Activated CD8-positive, alpha-beta memory T cell treated with anti-CD3 and anti-CD28 coated beads, Interleukin-2, amount 50 U/mL, for 1 hour (primary cell): ENCODE measurements at regions not wholly inside any gene's neighbourhood (a gene's known extent, or its start where the extent isn't known, plus 50 kb on each side); places are given as distances from the start of the nearest gene placed in this dataset.

ENCODE experiments used
- DNase-seq: peaks from one replicate; pipeline ENCODE4 v3.0.0-alpha.2; 2020; ENCODE audit errors: extremely low read depth

DNA sequence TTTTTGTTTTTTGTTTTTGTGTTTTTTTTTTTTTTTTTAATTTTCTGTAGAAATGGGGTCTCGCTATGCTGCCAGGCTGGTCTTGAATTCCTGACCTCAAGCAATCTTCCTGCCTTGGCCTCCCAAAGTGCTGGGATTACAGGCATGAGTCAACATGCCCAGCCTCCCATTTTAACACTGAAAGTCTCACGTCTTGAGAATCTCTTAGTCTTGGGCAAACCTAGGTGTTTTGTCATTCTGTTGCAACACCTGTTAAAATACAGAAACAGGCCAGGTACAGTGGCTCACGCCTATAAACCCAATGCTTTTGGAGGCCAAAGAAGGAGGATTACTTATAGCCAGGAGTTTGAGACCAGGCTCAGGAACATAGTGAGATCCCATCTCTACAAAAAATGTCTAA lies 599.0 kb downstream of the TLR4 start:
- no peak for DNase-seq

DNA sequence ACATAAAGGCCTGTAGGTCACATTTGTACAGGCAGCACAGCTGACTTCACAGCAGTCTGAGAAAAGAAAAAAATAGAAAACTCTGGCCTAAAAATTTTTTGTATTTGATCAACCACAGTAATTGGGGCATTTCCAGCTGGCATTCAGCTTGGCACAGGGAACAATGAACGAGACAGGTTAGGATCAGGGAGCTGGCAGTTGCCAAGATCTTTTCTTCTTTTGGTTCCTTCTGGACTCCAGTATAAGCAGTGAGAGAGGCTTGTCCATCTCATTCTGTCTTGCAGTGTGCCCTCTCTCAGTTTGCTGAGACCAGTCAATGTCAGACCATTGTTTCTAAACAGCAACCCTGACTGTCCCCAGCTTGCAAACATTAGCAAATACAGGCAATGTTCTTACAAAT lies 601.1 kb downstream of the TLR4 start:
- no peak for DNase-seq

DNA sequence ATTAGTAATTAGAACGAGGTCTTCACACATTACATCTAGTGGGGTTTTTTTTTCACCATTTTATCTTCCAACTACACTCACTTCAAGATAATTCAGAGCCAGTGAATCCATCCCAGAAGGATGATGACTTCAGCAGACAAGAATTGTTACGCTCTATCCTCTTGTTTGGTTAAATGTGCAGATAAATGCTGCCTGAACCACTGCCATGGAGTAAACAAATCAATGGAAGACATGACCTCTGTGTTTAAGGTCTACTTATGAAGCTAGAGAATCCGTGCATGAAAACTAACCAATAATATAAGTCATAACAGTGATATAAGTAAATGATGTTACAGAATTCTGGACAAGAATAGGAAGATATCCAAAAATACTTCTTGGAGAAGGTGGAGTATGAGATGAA lies 602.6 kb downstream of the TLR4 start:
- no peak for DNase-seq

DNA sequence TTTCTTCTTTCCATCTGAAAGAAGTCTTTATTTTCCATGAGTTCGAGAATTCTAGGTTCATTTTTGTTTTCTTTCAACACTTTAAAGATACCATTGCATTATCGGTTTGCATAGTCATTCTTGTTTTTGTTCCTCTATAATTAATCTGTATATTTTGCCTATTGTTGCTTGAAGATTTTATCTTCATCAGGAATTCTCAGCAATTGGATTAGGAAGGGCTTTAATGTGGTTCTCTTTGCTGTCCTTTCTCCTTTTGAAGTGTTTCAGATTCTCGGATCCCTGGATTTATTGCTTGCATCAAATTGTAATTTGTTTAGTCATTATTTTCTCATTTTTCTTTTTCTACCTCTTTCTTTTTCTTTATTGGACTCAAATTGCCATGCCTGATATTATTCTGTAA lies 609.8 kb downstream of the TLR4 start:
- DNase-seq = no peak

DNA sequence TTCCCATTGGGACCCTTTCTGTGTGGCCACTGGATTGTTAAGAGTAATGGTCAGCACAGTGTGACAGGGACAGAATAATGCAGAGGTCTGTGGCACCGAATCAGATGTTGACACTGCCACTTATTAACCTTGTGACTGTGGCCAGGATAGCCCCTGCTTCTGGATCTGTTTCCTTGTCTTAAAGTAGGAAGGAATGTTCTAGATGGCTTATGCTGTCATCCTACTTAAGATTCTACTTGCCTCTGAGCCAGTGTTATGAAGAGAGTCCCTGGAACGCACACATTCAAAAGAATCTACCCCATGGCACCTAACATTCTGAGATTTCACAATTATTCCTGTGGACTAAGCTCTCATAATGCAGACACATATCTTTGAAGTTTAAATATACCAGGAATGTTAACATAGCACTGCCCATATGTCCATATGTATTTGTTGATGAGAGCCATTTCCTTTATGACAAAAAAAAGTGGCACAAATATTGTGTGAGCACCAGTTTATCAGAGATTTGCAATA lies 612.7 kb downstream of the TLR4 start:
- DNase-seq = no peak

DNA sequence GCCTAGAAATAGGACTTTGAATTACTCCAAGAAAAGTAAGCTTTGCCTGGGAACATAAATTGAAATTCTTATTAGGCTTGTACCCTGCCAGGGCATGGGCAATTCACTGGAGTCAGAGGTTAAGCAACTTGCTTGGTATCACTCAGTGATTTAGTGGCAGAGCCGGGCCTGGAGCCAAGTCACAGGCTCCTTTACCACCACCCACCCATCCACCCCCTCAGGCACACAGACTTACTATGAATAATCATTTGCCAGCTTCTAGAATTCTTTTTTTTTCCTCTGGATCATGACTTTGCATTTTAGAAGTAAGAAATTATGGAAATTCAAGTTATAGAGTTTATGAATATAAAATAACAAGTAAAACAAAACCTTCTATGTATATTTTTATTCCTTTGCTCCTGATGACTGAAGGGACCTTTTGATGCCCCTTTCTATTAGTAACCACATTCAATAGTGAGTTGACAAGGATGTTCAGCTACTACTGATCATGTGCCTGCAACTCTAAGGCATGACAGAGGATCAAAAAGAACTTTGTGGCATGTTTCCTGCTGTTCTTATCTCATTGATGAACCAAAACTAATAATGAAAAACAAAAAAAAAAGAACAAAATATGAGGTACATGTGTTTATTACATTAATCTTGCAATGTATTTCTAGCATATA lies 614.7 kb downstream of the TLR4 start:
- DNase-seq = no peak

DNA sequence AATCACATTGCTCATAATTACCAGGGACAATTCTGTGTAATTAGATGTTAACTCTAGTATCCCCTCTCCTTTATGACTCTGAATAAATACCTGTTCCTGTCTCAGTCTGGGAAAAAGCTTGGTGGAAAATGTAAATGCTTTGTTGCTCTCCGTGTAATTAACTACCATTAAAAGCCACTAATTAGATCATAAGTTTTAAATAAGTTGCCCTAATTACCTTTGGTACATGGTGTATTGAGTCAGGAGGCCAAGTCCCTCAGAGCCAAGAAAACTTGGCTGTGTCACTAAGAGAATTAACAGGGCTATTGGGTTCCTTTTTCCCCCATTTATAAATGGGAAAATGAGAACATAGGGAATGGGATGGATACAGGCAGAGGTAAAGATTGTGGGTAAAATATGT lies 617.6 kb downstream of the TLR4 start:
- no peak for DNase-seq

DNA sequence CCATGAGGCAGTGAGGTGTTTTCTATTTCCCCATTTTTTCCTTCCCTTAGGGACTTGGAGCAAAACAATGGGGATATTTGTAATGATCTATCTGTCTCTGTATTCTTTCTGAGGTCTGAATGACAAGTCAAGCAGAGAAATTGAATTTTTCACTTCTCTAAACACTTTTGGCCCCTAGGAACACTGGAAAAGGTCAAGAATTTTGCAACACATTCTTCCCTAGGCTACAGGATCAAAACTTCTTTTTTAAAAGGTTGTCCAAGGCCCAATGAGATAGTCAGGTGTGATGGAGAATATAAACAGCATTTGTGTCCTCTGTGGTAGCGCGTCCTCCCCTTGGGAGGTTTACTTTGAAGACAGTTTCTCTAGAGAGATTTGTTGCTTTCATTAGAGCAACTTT lies 620.5 kb downstream of the TLR4 start:
- no peak for DNase-seq

DNA sequence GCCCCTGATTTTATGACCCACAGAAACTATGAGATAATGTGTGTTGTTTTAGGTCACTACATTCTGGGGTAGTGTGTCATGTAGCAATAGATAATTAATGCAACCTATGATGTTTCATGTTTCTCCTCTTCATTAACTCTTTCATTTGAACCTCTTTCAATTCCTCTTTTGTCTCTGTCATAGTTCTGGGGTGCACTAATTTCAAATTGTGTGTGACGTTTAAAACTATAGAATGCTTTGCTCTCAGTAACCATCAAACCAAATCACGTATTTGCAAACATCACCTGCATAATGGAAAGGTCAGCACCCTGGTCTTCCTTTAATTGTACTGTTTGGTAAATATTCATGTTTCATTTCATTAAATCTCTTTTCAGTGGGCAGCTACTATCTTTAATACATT lies 621.6 kb downstream of the TLR4 start:
- DNase-seq = no peak

DNA sequence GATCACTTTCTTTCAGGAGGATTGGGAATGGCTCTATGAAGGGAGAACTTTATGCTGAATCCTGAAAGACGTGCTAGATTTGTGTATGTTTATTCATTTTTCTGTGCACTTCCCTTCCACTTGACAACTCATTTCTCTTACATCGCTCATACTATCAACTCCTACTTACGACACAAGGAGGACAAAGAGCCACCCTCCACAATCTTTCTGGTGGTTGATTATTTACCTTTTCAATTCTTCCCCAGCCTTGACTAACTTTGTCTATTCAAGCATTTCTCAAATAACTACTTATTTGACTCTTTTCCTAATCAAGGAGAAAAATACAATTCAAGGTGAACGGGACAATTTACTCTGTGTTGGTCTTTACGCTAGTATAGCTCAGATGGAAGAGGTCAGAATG lies 622.1 kb downstream of the TLR4 start:
- no peak for DNase-seq

DNA sequence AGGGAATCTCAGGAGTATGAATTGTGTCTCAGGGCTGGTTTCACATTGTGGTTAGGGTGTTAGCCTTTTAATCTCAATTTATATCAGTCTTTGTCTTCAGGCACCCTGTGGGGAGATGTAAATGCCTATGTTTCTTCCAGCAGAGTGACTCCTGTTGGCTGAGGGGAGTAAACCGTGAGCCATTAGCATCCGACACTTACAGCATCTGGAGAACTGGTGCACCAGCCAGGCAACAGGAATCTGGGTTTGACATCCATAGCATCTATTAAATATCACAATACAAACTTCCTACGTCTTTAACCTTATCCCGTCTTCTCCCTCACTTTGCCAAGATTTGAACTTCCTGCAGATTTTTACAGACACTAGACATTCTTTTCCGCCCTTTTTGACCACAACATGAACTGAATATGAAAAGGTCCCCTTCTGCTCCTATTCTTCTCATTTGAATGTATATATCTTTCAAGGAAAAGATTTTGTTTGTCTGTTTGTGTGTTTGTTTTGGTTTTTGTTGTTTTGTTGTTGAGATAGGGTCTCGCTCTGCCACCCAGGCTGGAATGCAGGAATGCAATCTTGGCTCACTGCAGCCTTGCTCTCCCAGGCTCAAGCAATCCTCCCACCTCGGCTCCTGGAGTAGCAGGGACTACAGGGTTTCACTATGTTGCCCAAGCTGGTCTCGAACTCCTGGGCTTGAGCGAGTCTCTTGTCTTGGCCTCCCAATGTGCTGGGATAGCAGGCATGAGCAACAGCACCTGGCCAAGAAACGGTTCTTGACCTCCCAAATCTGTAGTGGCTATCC lies 626.2 kb downstream of the TLR4 start:
- no peak for DNase-seq

DNA sequence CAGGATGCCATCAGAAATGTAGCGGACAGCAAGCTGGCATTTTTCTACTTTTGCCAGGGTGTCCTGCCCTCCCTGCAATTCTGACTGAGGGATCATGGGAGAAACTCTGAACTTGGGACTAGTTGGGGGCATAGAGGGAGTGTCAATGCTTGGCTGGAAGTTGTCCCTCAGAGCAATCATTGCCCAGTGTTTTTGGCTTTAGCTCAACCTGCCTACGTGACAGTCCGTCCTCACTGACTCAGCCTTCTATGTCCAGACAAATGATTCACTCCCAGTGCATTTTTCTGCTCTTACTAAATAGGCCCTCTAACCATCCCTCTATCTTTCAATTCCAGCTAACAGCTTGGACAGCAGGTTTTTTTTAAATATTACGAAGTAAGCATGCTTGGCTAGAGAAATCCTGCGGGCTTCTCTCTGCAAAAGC lies 627.4 kb downstream of the TLR4 start:
- DNase-seq = no peak

DNA sequence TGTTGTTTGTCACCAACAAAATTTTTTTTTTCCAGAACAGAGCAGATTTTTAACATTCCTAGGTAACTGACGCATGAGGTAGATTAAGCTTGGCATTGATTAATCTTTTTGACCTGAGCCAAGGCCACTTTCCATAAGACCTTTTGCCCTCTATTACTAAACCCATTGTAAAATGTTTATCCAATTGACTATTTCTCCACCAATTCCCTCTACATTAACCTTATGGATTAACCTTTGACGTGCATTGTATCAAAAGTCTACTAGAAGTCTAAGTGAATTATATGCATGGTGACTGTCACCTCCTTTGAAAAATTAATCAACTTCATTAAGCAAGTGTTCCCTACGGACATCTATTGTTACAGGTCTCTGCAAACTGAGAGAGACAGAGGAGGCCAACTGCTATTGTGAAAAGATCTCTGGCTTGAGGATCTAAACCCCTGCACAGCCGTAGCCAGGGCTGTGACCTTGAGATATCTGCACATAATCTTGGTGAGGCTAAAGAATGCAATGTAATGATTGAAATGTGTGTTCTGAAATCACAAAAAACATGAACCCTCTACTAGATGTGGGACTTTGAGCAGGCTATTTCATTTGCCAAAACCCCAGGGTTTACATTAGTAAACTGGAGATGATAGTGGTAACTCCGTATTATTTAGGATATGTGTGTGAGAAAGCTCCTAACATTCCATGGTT lies 632.2 kb downstream of the TLR4 start:
- no peak for DNase-seq

DNA sequence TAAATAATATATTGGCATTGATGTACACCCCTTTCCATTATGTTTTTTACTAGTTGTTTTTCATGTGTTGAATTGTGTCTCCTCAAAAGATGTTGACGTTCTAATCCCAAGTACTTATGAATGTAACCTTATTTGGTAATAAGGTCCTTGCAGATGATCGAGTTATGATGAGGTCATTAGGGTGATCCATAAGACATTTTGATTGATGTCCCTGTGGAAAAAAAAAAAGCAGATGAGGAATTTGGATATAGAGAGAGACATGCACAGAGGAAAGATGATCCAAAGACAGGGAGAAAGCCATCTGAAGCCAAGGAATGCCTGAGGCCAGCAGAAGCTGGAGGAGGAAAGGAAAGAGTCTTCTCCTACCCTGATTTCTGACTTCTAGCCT lies 632.7 kb downstream of the TLR4 start:
- no peak for DNase-seq

DNA sequence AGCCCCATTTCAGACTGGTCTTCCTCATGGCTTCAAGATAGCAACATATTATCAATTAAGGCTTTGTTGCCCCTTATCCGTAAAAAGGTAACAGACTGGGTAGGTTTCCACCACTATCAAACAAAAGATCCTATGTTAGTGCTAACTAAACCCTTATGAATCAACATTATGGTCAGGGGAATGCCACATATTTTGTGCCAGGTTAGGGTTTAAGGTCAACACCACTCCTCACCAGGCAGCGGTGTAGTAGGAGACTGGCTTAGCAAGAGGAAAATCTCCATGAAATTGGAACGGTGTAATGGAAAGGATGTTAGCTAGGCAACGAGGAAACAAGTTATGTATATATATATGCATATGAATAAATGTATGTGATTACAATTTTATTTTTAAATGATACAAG lies 655.8 kb downstream of the TLR4 start:
- no peak for DNase-seq

DNA sequence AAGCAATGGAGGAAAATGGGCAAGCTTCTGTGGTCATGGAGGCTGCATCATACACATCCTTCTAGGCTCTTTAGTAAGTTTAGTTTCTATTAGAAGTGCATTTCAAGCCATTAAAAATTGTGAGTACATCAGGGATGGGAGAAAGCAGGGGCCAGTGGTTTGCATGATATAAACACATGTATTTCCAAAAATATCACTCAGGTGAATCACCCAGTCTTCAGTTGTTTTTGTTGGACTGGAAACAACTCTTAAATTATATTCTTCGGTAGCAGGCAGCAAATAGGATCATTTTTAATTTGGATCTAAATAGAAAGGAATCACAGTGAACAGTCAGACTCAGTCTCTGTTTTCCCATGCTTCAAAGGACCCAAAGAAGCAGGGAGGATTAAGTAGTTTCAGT lies 657.9 kb downstream of the TLR4 start:
- DNase-seq = no peak

DNA sequence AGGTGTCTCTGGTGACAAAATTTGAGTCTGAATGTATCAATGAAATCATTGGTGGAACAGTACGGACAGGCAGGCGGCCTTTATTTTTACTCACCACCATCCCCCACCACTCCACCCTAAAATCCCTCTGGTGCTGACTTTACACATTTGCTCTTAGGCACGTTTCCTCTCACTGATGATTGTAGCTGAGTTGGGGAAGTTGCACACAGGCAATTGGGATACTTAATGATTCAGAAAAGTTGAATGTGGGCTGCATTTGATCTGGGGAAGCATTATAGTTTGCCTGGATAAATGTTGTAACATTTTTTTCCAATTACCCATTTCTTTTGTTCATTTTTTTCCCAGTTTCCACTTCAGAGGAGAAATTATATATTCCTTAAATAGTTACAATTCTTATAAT lies 658.4 kb downstream of the TLR4 start:
- DNase-seq = no peak

DNA sequence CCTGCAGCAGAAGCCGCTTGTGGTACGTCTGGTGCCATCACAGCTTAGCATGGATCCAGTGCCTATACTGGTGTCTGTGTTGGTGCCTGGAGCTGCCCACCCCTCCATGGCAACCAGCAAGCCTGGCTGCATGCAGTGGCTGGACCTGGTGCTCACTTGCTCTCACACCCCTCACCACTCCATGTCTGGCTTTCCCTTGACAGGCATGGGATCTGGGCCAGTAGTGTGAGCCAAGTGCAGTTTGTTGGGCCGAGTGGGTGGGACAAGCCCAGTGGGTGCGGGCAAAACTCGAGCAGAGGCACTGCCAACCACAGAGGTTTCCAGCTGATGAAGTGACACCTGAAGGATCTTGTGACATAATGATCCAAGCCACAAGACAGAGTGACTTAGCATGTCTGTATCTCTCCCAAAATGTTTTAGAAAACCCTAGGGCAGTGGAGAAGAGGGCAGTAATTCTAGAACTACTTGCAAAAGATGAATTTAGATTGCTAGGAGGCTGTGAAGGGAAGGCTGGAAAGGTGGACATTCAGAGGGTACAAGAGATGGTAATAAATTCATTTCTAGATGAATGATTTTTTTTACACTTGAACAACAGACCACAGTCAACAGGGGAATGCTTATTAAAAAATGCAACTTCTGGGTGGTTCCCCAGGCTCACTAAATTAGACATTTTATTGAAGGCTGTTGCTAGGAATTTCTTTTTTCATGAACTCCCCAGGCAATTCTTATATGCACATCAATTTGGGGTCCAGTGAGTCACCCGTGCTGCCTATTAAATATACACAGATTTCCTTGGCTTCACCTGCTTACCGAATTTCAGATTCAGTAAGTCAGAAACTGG lies 660.3 kb downstream of the TLR4 start:
- no peak for DNase-seq

DNA sequence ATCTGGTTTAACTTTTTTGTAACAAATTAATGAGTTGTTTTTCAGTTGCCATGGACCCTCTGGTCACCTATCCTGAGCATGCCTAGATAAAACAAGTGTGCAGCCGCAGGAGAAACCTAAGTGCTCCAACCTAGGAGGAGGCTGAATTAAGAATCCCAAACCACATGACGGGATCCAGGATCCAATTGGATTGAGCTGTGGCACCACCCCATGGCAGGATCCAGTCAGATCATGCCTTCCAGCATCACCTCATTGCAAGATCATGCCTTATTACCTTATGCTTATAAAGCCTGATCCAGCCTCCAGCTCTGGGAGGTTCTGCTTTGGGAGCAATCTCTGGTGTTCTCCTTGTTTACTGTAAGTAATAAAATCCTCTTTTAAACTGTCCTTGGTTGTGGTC lies 662.0 kb downstream of the TLR4 start:
- no peak for DNase-seq

DNA sequence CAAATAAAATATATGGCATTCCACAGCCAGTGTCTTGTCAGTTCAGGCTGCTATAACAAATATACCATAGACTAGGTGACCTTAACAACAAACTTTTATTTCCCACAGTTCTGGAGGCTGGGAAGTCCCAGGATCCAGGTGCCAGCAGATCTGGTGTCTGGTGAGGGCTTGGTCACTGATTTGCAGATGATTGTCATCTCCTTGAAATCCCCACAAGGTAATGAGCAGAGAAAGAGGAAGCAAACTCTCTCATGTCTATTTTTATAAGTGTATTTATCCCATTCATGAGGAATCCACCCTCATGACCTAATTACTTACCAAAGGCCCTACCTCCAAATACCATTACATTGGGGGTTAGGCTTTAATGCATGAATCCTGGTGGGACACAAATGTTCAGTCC lies 663.2 kb downstream of the TLR4 start:
- no peak for DNase-seq

DNA sequence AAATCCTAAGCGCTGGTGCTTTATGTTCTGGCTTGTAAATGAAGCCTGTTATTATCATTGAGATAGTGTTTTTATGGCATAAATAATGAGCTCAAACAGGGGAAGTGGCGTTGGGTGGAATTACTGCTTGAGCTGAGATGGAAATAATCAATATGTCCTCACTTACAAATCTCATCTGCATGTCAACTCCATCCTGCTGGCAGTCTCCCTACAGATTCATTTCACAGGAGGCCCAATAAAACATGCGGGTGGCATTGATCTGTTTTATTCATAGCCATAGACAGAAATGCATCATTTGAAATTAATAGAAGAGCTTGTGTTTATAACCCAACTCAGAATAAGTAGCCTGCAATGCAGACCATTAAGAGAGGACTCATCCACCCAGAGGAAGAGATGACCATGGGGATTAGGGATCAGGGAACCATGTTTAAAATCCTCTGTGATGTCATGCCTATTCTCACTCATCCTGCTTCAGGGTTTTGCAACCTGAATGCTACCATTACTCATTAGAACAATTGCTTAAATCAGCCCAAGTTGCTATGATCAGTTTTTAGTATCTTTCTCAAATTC lies 680.4 kb downstream of the TLR4 start:
- no peak for DNase-seq

DNA sequence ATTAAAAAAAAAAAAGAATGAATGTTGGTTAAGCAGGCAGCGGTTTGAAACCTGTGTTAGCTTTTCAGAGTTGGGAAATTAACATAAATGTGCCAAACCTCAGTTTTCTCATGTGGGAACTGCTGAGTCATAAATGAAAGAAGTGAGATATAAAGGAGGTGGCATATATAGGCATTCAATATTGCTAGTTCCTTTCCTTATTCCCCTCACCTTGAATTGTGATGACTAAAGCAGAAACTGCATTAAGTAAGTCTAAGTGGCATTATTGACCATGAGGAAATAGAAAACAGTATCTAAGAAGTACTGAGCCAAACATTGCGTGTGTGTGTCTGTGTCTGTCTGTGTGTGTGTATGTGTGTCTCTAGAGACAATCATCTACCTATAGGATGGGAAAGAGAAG lies 691.2 kb downstream of the TLR4 start:
- DNase-seq = no peak
